ENCODE measurements at regions not wholly inside any gene's neighbourhood (a gene's known extent, or its start where the extent isn't known, plus 50 kb on each side); places are given as distances from the start of the nearest gene placed in this dataset.

- no peak overlapping the region for H3K27ac ChIP-seq
- no peaks in the 10 kb centered on the region for H3K27me3 ChIP-seq
- 70 to 90% methylated on average over 4 of the region's 4 CpGs for WGBS, 2 donors
- FAIRE-seq (no peak), DNase-seq (no peak), ATAC-seq (no peak)
- intact Hi-C loops (cut with DNase I), result no loop called here
- H3K4me1 ChIP-seq, result no peaks in the 10 kb centered on the region
- H3K9me3 ChIP-seq, result no peaks in the 10 kb centered on the region
- TF ChIP-seq CTCF (IDR thresholded peaks at IDR 0.05), result no peak
- H3K36me3 ChIP-seq, result no peaks in the 10 kb centered on the region
- no peak overlapping the region for H3K4me3 ChIP-seq
These were observed 142.1 kb downstream of the FBXO15 start for GRCh38 chr18:74005320-74006109.

GRCh38 chr18:73992242-73993022, 155.2 kb downstream of the FBXO15 start:
- no peaks in the 10 kb centered on the region for H3K9me3 ChIP-seq
- ATAC-seq (no peak), FAIRE-seq (no peak), DNase-seq (no peak)
- H3K27me3 ChIP-seq, result no peaks in the 10 kb centered on the region
- no peaks in the 10 kb centered on the region for H3K36me3 ChIP-seq
- TF ChIP-seq CTCF (IDR thresholded peaks at IDR 0.05), result no peak
- H3K4me1 ChIP-seq, result no peaks in the 10 kb centered on the region
- intact Hi-C loops (cut with DNase I), result no loop called here
- no peak overlapping the region for H3K27ac ChIP-seq
- H3K4me3 ChIP-seq, result no peak overlapping the region
- WGBS, 2 donors, result 48 to 63% methylated on average over 5 of the region's 5 CpGs

- FAIRE-seq (no peak), DNase-seq (no peak), ATAC-seq (no peak)
- intact Hi-C loops (cut with DNase I), result no loop called here
- TF ChIP-seq CTCF (IDR thresholded peaks at IDR 0.05), result no peak
- H3K9me3 ChIP-seq, result no peaks in the 10 kb centered on the region
- 38 to 54% methylated on average over 2 of the region's 2 CpGs for WGBS, 2 donors
- no peak overlapping the region for H3K4me3 ChIP-seq
- H3K27me3 ChIP-seq, result no peaks in the 10 kb centered on the region
- H3K27ac ChIP-seq, result no peak overlapping the region
- no peaks in the 10 kb centered on the region for H3K36me3 ChIP-seq
- H3K4me1 ChIP-seq, result no peaks in the 10 kb centered on the region
These were observed 156.1 kb downstream of the FBXO15 start for GRCh38 chr18:73991570-73991969.

GRCh38 chr18:73990258-73990657, 157.4 kb downstream of the FBXO15 start:
- intact Hi-C loops (cut with DNase I), result no loop called here

More at GRCh38 chr18:73990258-73990657, 157.4 kb downstream of the FBXO15 start:
- Histone ChIP-seq H3K9me3 (no peaks in the 10 kb centered on the region), H3K27ac (no peak overlapping the region), H3K4me3 (no peak overlapping the region), H3K36me3 (no peaks in the 10 kb centered on the region), H3K4me1 (no peaks in the 10 kb centered on the region), H3K27me3 (no peaks in the 10 kb centered on the region)
- WGBS, 2 donors, result 75 to 85% methylated on average over 6 of the region's 6 CpGs
- DNase-seq, result no peak
- FAIRE-seq, result no peak
- no peak for TF ChIP-seq CTCF (IDR thresholded peaks at IDR 0.05)
- no peak for ATAC-seq
